Hepatocyte (in vitro differentiated cells): ENCODE measurements at regions not wholly inside any gene's neighbourhood (a gene's known extent, or its start where the extent isn't known, plus 50 kb on each side); places are given as distances from the start of the nearest gene placed in this dataset.

Source experiments
- DNase-seq: peaks from one replicate; pipeline ENCODE4 v3.0.0-alpha.2; 2016; ENCODE audit warnings: low spot score
- H2AFZ ChIP-seq: fragments of 200-600 bp; sonication (generic); 2 replicates; pipeline ENCODE4 v1.6.0; 2016; ENCODE audit warnings: antibody characterized with exemption, mild to moderate bottlenecking
- H3K27ac ChIP-seq: fragments of 200-600 bp; sonication (generic); 2 replicates; pipeline ENCODE4 v1.5.1; 2016; ENCODE audit warnings: mild to moderate bottlenecking
- H3K27me3 ChIP-seq: fragments of 200-600 bp; sonication (generic); 2 replicates; pipeline ENCODE4 v1.6.1; 2016
- H3K36me3 ChIP-seq: fragments of 200-600 bp; sonication (generic); replicated peaks from 2 replicates; pipeline ENCODE4 v1.5.1; 2016; ENCODE audit warnings: low read depth; ENCODE audit not compliant: insufficient read depth
- H3K4me1 ChIP-seq: fragments of 200-600 bp; sonication (generic); 2 replicates; pipeline ENCODE4 v1.5.1; 2016; ENCODE audit warnings: mild to moderate bottlenecking, moderate library complexity; ENCODE audit not compliant: insufficient read depth
- H3K4me2 ChIP-seq: fragments of 200-600 bp; sonication (generic); 2 replicates; pipeline ENCODE4 v1.6.0; 2016
- H3K4me3 ChIP-seq: fragments of 200-600 bp; sonication (generic); 2 replicates; pipeline ENCODE4 v1.5.1; 2016; ENCODE audit warnings: mild to moderate bottlenecking
- H3K79me2 ChIP-seq: fragments of 200-600 bp; sonication (generic); 2 replicates; pipeline ENCODE4 v1.6.0; 2017; ENCODE audit warnings: mild to moderate bottlenecking
- H3K9me2 ChIP-seq: fragments of 200-600 bp; sonication (generic); replicated peaks from 2 replicates; pipeline ENCODE4 v1.6.0; 2017; ENCODE audit warnings: mild to moderate bottlenecking; ENCODE audit not compliant: insufficient read depth
- H3K9me3 ChIP-seq: fragments of 200-600 bp; sonication (generic); 2 replicates; pipeline ENCODE4 v1.5.1; 2016; ENCODE audit warnings: low read depth, mild to moderate bottlenecking
- H4K20me1 ChIP-seq: fragments of 200-600 bp; sonication (generic); 2 replicates; pipeline ENCODE4 v1.6.0; 2016; ENCODE audit warnings: mild to moderate bottlenecking; ENCODE audit not compliant: insufficient read depth, poor library complexity, severe bottlenecking
- CTCF ChIP-seq: fragments of 200-600 bp; sonication (generic); IDR thresholded peaks from 2 replicates; pipeline ENCODE4 v1.5.1; 2016; ENCODE audit warnings: antibody characterized with exemption, mild to moderate bottlenecking; ENCODE audit not compliant: poor library complexity
- EZH2 ChIP-seq: fragments of 200-600 bp; sonication (generic); IDR thresholded peaks from 2 replicates; pipeline ENCODE4 v1.6.1; 2016; ENCODE audit warnings: antibody characterized with exemption, mild to moderate bottlenecking, borderline replicate concordance
- EZH2phosphoT487 ChIP-seq: fragments of 200-600 bp; sonication (generic); IDR thresholded peaks from one replicate; pipeline ENCODE4 v1.6.1; 2018; ENCODE audit warnings: antibody characterized with exemption, mild to moderate bottlenecking, low read depth, moderate library complexity; ENCODE audit not compliant: unreplicated experiment, severe bottlenecking
- WGBS: methylation state at CpG from one replicate; pipeline ENCODE4 v1.1.6; 2016; ENCODE audit warnings: low lambda C conversion rate; ENCODE audit errors: missing lambda C conversion rate; 5-methylcytosine and 5-hydroxymethylcytosine counted together

- H3K4me3 ChIP-seq: no peak overlapping the region
- H3K4me2 ChIP-seq: no peak overlapping the region
- H3K9me2 ChIP-seq: no peaks in the 10 kb centered on the region
- no peak overlapping the region for H2AFZ ChIP-seq
- H3K9me3 ChIP-seq: no peaks in the 10 kb centered on the region
- H3K36me3 ChIP-seq: no peaks in the 10 kb centered on the region
- TF ChIP-seq EZH2phosphoT487: no peak
- TF ChIP-seq CTCF: no peak
- no peak for TF ChIP-seq EZH2
- no peak overlapping the region for H3K27ac ChIP-seq
- H3K27me3 ChIP-seq: no peaks in the 10 kb centered on the region
- H4K20me1 ChIP-seq: no peaks in the 10 kb centered on the region
- no peaks in the 10 kb centered on the region for H3K79me2 ChIP-seq
- peaks cover 11% of the 10 kb centered on the region for H3K4me1 ChIP-seq
- WGBS: 63% methylated on average over 1 of the region's 1 CpG
- DNase-seq: no peak
Measured at GRCh38 chr1:83807231-83807630, 191.7 kb downstream of the TTLL7 start.

- Histone ChIP-seq H3K27ac (no peak overlapping the region), H2AFZ (no peak overlapping the region), H4K20me1 (no peaks in the 10 kb centered on the region), H3K4me1 (peaks cover 17% of the 10 kb centered on the region), H3K4me3 (no peak overlapping the region), H3K9me3 (no peaks in the 10 kb centered on the region), H3K79me2 (no peaks in the 10 kb centered on the region), H3K9me2 (no peaks in the 10 kb centered on the region), H3K36me3 (no peaks in the 10 kb centered on the region), H3K4me2 (no peak overlapping the region), H3K27me3 (no peaks in the 10 kb centered on the region)
- WGBS: 94% methylated on average over 4 of the region's 4 CpGs
- DNase-seq: no peak
- TF ChIP-seq EZH2: no peak
- TF ChIP-seq EZH2phosphoT487: no peak
- TF ChIP-seq CTCF: no peak
Measured at GRCh38 chr1:83805921-83806320, 193.0 kb downstream of the TTLL7 start.

- Histone ChIP-seq H3K36me3 (no peaks in the 10 kb centered on the region), H3K4me2 (peak overlapping the region; percentile 26), H3K79me2 (no peaks in the 10 kb centered on the region), H3K9me3 (no peaks in the 10 kb centered on the region), H3K4me3 (no peak overlapping the region), H2AFZ (no peak overlapping the region), H4K20me1 (no peaks in the 10 kb centered on the region), H3K9me2 (no peaks in the 10 kb centered on the region), H3K27me3 (no peaks in the 10 kb centered on the region), H3K27ac (peak overlapping the region; percentile 62), H3K4me1 (peaks cover 17% of the 10 kb centered on the region)
- peak; percentile 11 for DNase-seq
- TF ChIP-seq EZH2 (no peak), EZH2phosphoT487 (no peak), CTCF (no peak)
- 80% methylated on average over 8 of the region's 8 CpGs for WGBS
Measured at GRCh38 chr1:83802460-83803152, 196.3 kb downstream of the TTLL7 start.
